Heart left ventricle (tissue), 13 donors: ENCODE measurements at regions not wholly inside any gene's neighbourhood (a gene's known extent, or its start where the extent isn't known, plus 50 kb on each side); places are given as distances from the start of the nearest gene placed in this dataset.

Source experiments
- CTCF ChIP-seq, 12 donors: fragments of 200-600 bp; sonication (generic) in 4 of 12; IDR thresholded peaks; one replicate each; pipeline versions ENCODE4 v1.5.0 to v1.8.0; 2018 to 2022; ENCODE audit warnings: antibody characterized with exemption in 12 of 12, mild to moderate bottlenecking in 5 of 12
- POLR2A ChIP-seq, 2 donors: fragments of 450-650 bp; IDR thresholded peaks; one replicate each; pipeline ENCODE4 v1.6.1; 2017; ENCODE audit warnings: antibody characterized with exemption in 2 of 2, mild to moderate bottlenecking in 2 of 2, moderate library complexity in 2 of 2
- donor health status: ischemic (EF 13 %, LVEDD 7.1; RV severe dilation, severe dysfunction).
- donor health status: DM: no; HTN: yes; CAD: no.
- donor health status: DM: no; HTN: no; CAD: no.
- donor health status: ischemic (EF 25% LVEDD 6.9; RV normal size, moderate dysfunction).
- donor health status: ischemic (EF 25% LVEDD 5.7; RV mildly dilated, moderate dysfunction).
- donor health status: ischemic (EF 35%, LVEDD 5.7; RV mildly dilated, moderate dysfunction).
- donor health status: nonischemic (EF 11% LVEDD 7.7; RV severe dilation, severe dysfunction).
- donor health status: DM: yes; HTN: yes; CAD: no.
- donor health status: PGD.
- donor health status: ischemic (EF 29% LVEDD 5.4; RV normal size, mild dysfunction).
- donor health status: nonischemic (EF 23%, LVEDD 6.1; RV moderate dilation, normal function).

- no peak for TF ChIP-seq CTCF (IDR thresholded peaks at IDR 0.05)
- no peak for TF ChIP-seq POLR2A (IDR thresholded peaks at IDR 0.05)
These were observed 1020.4 kb downstream of the FSTL5 start for GRCh38 chr4:161143375-161143774.
